Cardiac septum (tissue), 1 donor: ENCODE measurements at regions not wholly inside any gene's neighbourhood (a gene's known extent, or its start where the extent isn't known, plus 50 kb on each side); places are given as distances from the start of the nearest gene placed in this dataset.
"Not testable (repeated sequence)": the region's sequence is repeated elsewhere in the genome, so short reads cannot be mapped to it uniquely, and the experiment has no call there.

Experiments used
- DNase-seq: peaks from one replicate; pipeline ENCODE4 v3.0.0-alpha.2; 2020; ENCODE audit warnings: low spot score
- intact Hi-C: fragments of 100-400 bp; cut with DNase I; formaldehyde crosslinking; loops from one replicate; pipeline ENCODE4 v1.14.0; 2022
- donor health status: DM: no; HTN: no; CAD: no.

DNA sequence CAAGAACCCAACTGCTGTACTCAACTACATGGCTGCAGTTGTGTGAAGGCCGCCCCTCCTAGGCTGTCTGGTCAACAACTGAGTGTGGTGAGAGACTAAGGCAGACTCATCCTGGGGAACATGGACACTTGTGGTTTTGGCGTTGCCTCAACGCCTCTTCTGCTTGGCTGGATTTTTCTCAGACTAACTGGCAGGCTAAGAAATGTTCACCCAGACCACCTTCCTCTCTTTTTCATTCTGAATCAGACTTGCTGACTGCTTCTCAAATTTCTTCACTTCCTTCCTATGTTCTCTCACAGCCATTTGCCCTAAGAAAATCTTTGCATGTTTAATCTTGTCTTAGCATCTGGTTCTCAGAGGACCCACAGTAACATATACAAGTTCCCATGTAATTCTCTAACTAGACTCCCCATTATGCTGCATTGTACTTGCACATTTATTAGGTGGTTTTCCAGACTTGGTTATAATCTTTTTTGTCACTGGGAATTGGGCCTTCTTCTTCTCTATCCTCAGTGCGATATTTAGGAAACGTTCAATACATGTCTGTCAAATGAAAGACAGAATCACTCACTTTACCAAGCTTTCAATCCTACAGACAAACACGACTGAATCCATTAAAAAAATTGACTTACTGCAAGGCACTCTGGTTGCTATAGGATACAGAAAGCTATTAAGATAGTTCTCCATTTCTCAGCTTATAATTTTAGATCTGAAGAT is 327.6 kb downstream of the CCER1 start:
- no peak for DNase-seq
- intact Hi-C loops: no loop called here

DNA sequence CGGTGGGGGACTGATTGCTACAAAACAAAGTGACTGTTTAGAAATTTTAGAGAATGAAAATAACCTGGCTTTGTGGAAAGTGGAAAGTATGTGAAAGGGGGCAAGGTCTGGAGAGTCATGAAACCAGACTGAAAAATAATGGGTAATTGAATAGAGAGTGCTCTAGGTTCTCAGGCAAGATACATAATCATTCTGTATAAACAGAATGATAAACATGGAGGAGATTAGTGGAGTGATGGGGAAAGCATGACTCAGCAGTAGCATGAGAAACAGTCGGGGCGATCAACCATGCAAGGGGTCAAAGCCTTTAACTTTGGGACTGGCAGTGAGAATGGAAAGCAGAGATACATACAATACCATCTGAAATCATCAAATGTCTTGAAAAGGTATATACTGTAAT is 332.5 kb downstream of the CCER1 start:
- DNase-seq: no peak
- intact Hi-C loops: no loop called here

DNA sequence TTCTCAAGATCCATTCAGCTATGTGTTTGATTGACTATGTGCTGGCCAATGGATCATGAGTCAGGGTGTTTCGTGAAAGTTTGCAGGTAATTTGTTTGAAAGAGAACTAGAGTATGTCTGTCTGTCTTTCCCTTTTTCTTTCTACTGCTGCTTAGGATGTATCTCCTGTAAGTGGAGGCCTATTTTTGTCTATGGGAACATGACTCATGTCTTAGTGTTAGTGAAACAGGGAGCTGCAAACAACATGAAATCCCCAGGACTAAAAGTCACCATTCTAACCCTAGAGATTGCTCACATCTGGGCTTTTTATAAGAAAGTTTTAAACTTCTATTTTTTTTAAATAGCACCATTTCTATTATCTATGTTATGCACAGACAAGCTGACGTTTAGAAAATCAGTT is 333.0 kb downstream of the CCER1 start:
- no peak for DNase-seq
- intact Hi-C loops: no loop called here

DNA sequence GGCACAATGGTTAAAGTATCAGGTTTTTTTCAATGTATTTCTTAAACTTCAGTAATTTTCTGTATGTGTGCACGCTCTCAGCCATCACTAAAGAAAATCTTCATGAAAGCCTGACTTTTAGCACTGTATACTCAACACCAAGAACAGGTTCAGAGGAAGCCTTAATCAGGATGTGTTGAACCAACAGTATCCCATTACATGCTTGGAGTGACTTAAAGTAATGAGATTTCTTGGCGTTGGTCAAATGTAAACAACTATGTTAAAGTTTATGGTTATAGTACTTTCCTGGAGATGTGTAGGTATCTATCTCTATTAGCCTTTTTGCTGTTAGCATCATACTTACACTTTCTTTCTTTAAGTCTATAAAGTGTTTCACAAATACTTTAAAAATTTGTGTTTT is 335.0 kb downstream of the CCER1 start:
- DNase-seq: no peak
- intact Hi-C loops: no loop called here

DNA sequence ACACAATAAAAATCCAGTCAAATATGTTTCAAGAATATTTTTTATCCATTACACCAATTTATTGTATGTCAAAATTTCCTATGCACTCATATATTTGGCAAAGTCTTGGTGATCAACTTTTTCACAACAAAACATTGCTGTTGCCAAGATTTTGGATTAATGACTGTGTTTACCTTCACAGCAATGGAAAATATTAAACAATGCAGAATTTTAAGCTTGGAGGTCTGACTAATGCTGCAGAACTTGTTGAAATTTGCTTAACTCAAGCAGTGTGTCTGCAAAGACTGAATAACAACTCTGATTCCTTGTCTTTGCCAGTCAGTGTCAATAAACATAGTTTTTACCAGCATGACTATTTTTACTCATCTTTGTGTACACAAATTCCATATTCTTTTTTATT is 336.4 kb downstream of the CCER1 start:
- DNase-seq: no peak
- intact Hi-C loops: no loop called here

DNA sequence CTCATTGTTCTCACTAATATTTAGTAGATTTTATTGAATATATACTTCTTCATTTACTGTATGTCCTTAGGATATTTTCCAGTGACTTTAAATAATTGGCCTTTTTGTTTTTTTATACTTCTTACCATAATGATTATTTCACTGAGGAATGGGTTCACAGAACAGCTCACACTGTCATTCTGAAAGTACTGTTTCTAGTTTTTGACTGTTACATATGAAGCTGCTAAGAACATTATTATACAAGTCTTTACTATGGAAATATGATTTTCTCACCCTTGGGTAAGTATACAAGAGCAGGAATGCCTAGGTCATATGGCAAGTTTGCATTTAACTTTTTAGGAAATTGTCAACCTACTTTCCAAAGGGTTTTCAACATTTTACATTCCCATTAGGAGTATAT is 343.1 kb downstream of the CCER1 start:
- intact Hi-C loops: no loop called here
- DNase-seq: no peak

DNA sequence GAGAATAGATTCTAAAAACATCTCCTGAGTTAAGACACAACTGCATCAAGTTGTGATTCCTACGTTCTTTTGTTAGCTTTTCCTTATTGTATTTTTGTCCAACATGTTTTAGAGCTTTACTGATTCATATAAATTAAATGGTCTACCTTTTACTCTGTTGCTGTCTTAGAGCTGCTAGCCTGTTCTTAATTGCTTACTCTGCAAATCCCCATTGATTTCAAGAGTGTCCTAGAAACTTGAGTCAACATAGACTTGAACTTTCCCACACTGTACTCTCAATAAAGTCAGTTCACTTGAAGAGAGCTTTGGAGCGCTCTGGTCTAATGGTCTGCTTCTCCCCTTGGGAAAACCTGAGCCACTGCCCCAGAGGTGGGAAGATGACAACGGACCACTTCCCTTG is 343.9 kb downstream of the CCER1 start:
- no peak for DNase-seq
- intact Hi-C loops: no loop called here

DNA sequence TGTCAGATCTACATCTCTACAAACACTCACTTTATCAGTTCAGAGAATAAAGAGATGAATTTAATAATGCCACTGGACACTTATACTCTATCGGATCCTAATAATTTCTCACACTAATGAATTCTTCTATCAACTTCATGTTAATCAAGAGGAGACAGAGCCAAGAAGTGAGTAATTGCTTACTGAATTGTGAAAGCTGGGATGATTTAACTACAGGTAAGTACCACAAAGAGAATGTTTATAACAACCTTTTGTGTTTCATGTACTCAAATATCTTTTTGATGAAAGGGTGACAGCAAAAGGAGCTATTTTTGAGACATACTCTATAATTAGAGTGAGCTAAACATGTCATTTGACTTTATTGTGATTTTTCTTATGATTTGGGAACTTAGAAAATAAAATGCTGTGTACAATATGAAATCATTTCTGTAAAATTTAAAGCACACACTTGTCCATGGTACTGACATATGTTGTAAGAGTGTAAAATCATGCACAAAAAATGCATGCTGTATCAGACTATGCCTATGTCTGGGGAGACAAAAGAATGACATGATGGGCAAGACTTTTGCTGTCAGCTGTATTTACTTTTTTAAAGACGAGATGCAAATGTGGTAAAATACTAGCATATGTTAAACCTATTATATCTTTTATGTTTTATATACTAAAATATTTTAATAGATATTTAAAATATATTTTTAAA is 361.2 kb downstream of the CCER1 start:
- intact Hi-C loops: no loop called here

DNA sequence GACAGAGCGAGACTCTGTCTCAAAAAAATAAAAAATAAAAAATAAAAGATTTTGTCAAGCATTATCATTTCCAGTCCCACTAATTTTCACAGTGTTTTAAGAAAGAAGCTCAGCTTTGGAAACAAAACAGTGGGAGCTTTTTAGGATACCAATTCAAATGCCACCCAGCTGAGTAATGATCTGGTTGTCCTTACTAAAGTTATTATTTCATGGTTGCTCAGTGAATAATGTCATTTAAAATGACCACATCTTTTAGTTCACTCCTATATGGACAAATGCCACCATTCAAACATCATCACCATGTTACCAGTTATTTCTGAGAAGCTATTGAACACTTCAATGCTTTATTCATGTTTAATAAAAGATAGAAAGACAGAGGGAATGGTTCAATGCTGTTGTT is 365.0 kb downstream of the CCER1 start:
- intact Hi-C loops: no loop called here
- no peak for DNase-seq

More for the DNA sequence above, 361.2 kb downstream of the CCER1 start:
- no peak for DNase-seq

DNA sequence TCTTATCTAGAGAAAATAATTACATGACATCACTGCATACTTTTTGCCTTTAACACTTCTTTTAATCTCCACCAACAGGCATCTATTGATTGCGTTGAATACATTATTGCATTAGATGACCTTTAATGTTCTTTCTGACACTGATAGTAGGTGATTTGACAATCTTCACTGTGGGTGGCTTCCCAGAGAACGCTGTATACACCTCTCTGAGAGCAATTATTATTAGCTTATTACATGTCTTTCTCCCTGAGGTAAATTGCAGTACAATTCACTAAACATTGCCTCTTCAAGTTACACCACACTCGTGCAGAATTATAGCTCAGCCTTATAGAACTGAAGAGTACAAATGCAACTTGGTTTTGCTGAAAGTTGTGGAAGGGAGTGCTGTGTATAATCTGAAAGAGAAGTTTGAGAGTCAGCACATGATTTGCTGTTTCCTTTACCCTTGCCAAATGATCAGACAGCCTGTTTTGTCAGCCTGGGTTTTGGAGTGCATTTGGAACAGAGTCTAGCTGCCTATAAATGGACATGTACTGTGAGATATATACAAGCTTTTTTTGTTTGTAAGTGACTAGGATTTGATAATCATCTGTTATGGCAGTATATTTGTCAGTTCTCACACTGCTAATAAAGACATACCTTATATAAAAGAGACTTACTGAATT is 369.2 kb downstream of the CCER1 start:
- DNase-seq: no peak
- intact Hi-C loops: no loop called here

DNA sequence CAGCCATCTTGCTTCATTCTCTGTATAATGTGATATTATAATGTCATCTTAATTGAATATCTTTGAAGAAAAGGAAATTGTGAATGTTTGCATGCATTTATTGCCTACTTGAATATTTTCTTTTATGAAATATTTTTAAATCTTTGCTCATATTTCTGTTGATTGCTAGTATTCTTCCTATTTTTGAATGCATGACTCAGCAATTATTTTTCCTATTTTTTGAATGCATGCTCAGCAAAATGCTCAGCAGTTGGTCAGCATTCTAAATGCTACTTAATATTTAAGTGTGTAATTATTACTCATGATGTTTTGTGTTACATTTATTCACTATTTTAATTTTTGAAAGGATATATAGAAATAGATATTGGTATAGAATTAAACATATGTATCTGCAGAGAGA is 378.3 kb downstream of the CCER1 start:
- DNase-seq: no peak
- intact Hi-C loops: no loop called here

DNA sequence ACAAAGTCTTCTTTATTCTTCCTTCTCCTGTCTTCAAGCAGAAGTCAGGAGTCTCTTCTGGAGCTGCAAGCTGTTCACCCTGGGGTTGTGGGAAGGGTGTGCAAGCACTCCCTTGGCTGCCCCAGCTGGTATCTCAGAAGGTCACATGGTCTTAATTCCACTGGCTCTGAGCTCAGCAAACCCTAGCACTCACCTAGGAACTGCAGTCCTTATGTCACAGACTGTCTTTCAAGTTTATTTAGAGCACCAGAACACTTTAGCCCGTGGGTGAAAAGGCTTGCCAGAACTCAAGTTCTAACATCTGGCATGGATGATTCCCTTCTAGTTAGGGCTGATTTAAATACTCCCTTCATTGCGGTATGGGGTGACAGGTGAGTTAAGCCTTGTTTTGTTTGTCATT is 379.0 kb downstream of the CCER1 start:
- intact Hi-C loops: no loop called here
- DNase-seq: no peak

DNA sequence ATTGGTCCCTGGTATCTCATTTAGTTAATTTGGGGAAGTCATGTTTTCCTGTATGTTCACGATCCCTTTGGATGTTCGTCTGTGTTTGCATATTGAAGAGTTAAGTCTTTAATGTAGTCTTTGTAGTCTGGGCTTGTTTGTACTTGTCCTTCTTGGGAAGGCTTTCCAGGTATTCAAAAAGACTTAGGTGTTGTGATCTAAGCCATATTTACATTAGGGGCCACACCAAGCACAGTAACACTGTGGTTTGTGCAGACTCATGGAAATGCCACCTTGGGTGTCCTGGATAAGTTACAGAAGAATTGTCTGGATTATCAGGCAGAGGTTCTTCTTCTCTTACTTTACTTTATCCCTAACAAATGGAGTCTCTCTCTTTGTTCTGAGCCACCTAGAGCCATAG is 380.3 kb downstream of the CCER1 start:
- intact Hi-C loops: no loop called here
- DNase-seq: no peak

DNA sequence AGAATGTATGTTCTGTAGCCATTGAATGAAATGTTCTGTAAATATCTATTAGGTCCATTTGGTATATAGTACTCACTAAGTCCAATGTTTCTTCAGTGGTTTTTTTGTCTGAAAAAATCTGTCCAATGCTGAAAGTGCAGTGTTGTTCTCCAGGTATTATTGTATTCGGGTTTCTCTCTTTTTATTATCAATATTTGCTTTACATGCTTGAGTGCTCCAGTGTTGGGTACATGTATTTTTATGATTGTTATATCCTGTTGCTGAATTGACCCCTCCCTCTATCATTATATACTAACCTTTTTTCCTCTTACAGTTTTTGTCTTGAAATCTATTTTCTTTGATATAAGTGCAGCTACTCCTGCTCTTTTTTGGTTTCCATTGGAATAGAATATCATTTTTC is 382.2 kb downstream of the CCER1 start:
- no peak for DNase-seq
- intact Hi-C loops: no loop called here

DNA sequence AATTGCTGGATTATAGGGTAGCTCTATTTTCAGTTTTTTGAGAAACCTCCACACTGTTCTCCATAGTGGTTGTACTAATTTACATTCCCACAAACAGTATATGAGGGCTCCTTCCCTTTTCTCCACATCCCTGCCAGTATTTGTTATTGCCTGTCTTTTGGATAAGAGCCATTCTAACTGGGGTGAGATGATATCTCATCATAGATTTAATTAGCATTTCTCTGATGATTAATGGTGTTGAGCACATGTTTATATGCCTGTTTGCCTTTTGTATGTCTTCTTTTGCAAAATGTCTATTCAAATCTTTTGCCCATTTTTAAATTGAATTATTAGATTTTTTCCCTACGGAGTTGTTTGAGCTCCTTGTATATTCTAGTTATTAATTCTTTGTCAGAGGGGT is 385.3 kb downstream of the CCER1 start:
- intact Hi-C loops: no loop called here
- DNase-seq: no peak

DNA sequence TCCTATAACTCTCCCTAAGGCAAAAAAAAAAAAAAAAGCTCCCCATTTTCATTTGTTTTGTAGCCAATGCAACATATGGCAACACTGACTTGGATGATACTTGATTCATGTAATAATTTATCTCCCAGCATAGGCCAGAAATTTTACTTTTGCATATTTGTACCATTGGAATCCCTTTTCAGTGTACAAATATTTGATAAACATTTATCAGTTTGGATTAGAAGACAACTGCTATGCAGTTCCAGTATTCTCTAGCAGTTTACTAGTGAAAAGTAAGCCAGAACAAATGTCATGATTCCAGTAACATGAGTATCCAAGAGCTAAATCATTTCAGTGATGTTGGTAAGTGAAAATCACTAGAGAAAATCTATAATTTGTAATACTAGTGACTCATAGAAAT is 392.3 kb downstream of the CCER1 start:
- DNase-seq: no peak
- intact Hi-C loops: no loop called here

DNA sequence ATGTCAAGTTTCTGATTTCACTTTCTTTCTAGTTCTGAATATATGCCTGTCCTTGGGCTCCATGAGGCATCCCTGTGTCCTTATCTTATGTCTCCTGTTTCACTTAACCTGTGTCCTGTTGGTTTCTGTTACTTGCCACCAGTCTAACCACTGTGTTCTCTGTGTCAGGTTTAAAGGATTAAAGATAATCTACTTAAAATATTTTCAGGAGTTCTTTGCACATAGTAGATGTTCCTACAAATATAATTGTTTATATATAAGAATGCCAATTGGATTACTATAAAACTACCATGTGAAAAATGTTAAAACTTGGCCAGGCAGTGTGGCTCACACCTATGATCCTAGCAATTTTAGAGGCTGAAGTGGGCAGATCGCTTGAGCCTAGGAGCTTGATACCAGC is 406.4 kb downstream of the CCER1 start:
- no peak for DNase-seq
- intact Hi-C loops: no loop called here

DNA sequence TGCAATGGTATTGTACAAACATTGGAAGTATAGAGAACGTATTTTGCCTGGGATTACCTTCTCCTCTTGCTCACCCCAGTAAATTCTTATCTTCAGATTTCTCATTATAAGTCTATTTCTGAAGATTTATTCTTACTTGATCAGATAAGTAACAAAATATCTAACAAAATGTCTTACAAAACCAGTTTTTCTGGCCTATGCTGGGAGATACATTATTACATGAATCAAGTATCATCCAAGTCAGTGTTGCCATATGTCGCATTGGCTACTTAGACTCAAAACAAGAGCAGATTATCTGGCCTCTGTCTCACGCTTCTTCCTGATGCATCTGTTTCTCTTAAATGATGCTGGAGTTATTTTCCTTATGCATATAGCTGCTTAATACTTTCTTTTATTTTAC is 408.5 kb downstream of the CCER1 start:
- intact Hi-C loops: no loop called here
- no peak for DNase-seq

DNA sequence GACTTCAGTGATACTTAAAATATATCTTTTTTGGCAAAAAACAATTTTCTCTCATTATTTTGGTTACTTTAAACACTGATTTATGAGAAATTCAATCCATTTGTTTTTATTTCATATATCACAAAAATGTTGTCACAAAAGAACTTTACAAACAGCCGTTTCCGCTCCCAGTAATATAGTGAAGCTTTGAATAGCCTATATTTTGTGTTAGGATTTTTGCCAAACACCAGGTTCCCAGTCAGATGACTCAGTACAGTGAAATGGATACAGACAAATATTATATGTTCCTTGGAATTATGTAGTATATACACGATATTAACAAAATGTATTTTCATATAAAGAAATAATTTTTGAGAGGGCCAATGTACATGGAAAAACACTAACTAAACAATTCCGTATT is 411.1 kb downstream of the CCER1 start:
- intact Hi-C loops: no loop called here

DNA sequence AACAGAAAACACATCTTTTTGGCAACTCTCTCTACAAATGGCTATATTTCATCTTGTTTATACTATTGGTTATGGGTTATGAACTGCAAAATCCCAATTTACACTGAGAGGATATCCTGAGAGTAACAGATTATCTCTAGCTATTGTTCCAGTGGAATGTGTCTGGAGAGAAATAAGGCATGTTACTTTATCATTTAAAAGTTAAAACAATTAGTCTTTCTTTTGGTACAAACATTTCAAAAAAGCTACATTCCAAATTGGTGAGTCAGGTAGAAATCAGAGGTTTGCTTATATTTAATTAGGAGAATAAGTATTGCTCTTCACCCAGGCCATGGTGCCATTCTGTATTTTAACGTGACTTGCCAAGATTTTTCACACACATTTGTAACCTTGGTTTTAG is 411.6 kb downstream of the CCER1 start:
- DNase-seq: no peak
- intact Hi-C loops: no loop called here

More for the DNA sequence above, 411.1 kb downstream of the CCER1 start:
- no peak for DNase-seq

DNA sequence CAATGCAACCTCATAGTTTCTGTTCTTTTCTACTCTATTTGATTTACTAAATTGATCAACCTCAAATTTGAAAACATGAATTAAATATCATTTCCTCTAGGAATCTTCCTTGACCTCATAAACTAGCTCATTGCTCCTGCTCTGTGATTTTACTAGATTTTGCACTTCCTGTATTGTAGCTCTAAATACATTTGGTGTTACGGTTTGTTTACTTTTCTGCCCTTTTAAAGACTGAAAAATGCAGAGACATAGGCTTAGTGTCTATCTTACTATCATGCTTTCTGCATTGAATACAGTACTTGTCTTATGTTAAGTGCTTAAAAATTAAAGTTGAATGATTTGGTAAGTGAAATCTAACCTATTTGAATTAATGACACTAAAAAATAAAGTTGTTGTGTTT is 412.1 kb downstream of the CCER1 start:
- DNase-seq: not testable (repeated sequence)

More for the DNA sequence above, 412.1 kb downstream of the CCER1 start:
- intact Hi-C loops: not testable (repeated sequence)
